HG03196 (cell line): ENCODE measurements at regions not wholly inside any gene's neighbourhood (a gene's known extent, or its start where the extent isn't known, plus 50 kb on each side); places are given as distances from the start of the nearest gene placed in this dataset.
"Not testable (repeated sequence)": the region's sequence is repeated elsewhere in the genome, so short reads cannot be mapped to it uniquely, and the experiment has no call there.

Experiments used
- ATAC-seq: cut with Tn5 transposase; IDR thresholded peaks from one replicate; pipeline ENCODE4 v1.9.1; 2021; ENCODE audit not compliant: unreplicated experiment

- no peak for ATAC-seq
These were observed 60.2 kb downstream of the LSMEM1 start for GRCh38 chr7:112540839-112541577.

- no peak for ATAC-seq
These were observed 66.1 kb downstream of the LSMEM1 start for GRCh38 chr7:112546723-112547513.

GRCh38 chr7:112547916-112548315 is 67.1 kb downstream of the LSMEM1 start:
- ATAC-seq: no peak

- ATAC-seq: no peak
These were observed 69.8 kb downstream of the LSMEM1 start for GRCh38 chr7:112550468-112551060.

- ATAC-seq: not testable (repeated sequence)
These were observed 70.7 kb downstream of the LSMEM1 start for GRCh38 chr7:112551521-112551920.

DNA sequence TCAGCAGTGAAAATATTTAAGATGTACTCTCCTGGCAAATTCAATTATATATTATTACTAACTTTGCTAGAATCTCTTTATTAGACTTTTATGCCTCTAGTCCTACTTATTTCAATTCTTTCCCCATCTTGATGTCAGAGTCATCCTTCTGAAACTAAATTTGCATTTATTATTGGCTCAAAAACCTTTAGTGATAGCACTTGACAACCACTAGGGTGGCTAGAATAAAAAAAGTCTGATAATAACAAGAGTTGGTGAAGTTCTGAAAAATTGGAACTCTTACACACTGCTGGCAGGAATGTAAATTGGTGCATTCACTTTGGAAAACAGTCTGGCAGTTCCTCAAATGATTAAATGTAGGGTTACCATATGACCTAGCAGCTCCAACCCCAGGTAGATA is 73.8 kb downstream of the LSMEM1 start:
- ATAC-seq: no peak

- peak; percentile 92 for ATAC-seq
These were observed 75.8 kb downstream of the LSMEM1 start for GRCh38 chr7:112556633-112557032.

DNA sequence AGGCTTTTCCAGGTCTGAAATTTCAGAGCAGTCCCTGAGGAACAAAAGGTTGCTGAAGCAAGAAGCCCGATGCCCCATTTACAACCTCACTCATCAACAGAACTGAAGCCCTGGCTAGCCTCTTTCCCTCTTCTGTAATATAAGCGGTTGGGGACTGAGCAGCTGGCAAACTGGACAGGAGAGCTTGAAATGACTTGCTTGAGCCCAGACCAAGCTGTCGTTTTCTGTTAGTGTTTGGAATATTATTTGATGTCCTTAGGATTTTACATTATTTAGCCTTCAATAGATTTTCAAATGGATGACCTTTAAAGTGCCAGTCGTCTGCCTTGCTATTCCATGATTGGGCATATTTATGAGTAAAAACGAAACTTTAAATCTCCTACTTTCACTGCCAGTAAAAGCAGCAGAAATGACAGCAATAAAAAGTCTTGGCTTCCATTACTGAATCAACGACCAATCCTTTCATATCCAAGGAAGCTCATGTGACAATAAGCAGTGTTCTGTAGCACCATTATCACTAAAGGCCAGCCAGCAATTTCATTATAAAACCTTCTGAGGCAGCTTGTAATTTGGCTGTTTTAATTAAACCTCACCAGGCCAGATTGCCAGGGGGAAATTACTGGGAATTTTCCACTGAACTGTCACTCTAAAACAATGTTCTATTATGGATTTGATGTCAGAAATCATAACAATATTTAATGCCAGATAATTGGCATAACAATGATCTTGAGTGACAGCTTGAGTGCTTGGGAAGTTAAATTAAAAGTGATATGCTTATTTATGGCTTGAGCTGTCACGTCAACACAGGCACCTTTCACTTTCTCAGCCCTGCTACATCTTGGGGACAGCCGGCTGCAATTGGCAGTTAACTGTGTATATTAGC is 85.9 kb downstream of the LSMEM1 start:
- ATAC-seq: no peak

DNA sequence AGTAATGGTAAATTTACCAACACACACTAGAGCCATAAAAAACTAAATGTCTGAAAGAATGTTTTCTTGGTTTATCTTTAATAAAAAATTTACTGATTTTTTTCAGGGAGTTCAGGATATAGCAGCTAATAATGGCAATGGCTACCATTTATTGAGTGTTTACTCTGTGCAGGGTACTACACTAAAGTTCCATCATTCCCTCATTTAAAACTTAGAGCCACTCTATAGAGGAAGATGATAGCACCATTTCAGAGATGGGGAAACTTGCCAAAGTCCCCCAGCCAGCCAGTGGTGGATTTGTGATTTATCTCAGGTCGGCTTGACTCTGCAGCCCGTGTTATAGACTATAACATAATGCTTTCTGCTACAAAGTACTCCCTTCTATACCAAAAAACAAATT is 86.6 kb downstream of the LSMEM1 start:
- ATAC-seq: no peak

DNA sequence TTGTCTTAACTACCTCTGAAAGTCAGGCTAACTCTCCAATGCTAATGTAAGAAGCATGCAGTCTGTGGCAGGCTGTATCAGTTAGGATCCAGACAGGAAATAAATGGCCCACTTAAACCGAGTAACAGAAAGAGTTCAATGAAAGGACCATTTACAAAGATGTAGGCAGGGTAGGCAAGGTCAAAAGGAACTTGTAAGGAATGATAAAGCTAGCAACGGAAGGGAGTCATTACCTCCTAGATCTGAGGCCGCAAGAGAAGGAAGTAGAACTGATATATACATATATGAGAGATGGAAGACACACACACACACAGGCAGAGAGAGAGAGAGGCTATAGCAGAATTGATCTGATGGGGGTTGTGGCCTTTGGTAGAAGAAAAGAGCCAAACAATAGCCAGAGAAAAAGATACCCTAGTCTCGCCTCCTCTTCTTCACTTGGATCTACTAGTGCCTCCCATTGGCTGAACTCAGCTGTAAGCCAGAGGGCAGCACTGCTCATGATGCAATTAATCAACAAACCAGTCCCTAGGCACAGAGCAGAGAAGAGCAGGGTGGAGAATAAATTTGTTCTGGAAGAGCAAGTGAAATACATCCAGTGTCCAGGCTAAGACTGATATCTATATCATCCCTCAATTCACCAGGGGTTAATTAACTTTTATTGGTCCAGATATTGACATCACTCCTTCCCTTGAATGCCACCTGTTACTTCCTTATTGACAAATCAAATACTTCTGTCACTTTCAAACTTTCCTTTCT is 91.2 kb downstream of the LSMEM1 start:
- no peak for ATAC-seq

GRCh38 chr7:112572669-112573301 is 92.0 kb downstream of the LSMEM1 start:
- ATAC-seq: no peak

- ATAC-seq: no peak
These were observed 92.7 kb downstream of the LSMEM1 start for GRCh38 chr7:112573302-112574039.

DNA sequence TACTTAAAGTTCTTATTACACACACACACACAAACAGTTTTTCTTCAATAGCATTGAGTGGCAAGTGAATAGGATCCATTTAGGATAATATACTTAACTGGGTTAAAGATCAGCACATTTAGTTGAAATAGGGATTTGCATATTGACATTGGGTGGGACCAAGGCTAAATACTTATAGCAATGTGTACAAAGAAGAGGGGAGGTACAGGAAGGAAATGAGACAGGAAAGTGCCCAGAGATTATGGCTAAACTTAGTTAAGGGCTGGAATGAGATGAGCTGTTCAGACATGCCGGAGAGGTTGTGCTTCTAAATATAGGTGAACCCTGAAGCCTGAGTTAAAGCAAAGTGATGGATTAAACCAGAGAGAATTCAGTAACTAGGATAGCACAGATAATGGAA is 95.1 kb downstream of the LSMEM1 start:
- ATAC-seq: no peak

DNA sequence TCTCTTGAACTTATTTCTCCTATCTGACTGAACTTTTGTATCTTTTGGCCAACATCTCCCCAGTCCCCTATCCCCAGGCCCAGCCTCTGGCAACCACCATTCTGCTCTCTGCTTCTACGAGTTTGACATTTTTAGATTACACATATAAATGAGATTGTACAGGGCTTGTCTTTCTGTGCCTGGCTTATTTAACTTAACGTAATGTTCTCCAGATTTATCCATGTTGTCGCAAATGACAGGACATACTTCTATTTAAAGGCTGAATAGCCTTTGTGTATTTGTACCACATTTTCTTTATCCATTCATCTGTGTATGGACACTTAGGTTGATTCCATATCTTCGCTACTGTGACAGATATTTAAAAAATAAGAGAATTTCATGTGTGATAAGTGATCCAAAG is 98.6 kb downstream of the LSMEM1 start:
- no peak for ATAC-seq

DNA sequence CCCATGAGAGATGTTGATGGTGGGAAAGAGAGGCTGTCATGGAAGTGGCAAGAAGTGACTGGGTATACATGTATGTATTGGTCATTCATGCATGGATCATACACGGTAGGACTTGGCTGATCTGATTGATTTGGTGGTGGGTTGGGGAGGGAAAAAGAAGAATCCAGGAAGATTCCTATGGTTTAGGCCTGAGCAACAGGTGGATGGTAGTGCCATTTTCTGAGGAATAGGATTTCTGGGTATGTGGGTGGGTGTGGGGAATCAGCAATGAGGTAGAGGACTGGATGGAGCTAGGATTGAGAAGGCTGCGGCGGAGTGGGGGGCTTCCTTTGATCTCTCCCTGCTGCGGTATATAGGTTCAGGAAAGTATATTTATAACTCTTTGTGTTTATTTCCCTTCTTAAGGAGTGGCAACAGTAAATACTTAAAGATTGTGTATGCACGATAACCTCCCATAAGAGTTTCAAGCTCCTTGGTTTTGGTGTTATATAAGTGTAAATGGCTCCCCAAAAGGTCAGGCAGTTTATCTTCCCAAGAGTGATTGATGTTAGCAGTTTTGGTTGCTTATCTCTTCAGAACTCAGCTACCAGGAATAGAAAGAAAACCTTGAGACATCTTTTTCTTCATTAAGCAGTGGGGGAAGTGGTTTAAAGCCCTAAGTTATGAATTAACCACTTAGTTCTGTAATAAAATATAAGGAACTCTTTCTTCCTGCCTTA is 100.1 kb downstream of the LSMEM1 start:
- ATAC-seq: no peak

GRCh38 chr7:112581529-112581928 is 100.7 kb downstream of the LSMEM1 start:
- no peak for ATAC-seq

DNA sequence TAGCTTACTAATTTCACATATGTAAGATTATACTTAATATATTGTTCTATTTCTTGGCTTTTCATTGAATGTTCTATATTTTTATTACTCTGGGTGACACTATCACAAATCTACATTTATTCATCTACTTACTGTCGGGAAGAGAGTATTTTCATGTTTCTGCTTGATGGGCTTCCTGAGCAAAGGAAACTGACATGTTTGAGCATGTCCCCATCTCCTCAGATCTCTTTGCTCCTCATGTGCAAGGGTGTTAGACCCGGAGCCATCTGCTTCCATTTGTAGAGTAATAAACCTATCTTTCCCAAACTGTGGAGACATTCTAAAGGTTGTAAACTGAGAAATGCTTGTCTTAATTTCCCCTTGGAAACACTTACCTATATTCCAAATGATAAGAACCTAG is 103.5 kb downstream of the LSMEM1 start:
- ATAC-seq: no peak

DNA sequence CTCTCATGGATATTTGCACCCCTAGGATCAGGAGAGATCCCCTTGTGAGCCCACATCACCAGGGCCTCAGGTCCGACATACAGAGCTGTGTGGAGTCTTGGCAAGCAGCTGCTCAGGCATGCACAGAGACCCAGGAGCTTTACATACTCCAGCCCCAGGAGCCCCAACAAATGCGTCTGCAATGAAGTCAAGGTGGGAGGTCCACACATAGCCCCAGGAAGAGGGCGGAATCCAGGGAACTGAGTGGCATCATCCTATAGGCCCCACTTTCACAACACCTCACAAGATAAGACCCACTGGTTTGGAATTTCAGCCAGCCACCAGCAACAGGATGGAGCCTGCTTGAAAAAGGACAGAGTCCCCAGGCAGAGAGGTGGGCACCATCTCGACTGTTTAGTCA is 106.7 kb downstream of the LSMEM1 start:
- no peak for ATAC-seq
